ENCODE measurements at regions not wholly inside any gene's neighbourhood (a gene's known extent, or its start where the extent isn't known, plus 50 kb on each side); places are given as distances from the start of the nearest gene placed in this dataset.
"Not testable (repeated sequence)": the region's sequence is repeated elsewhere in the genome, so short reads cannot be mapped to it uniquely, and the experiment has no call there.

DNA sequence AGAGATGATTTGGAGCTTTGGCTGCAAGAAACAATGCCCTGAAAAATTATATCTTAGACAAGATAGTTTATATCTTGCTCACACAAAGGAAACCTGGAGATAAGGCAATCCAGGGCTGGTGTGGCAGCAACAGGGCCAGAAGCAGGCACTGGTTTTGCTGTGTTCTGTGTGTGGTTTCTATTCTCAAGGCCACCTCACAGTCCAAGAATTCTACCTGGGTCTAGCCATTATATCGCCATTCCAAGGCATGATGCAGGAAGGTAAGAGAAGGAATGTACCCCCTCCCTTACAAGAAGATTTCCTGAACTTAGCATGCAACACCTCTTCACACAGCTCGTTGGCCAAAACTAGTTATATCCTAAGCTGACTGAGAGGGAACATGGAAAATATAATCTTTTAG, 74.5 kb upstream of the MEGF10 start:
- H3K4me3 ChIP-seq: no peak overlapping the region
- H3K27ac ChIP-seq: no peak overlapping the region
- H3K36me3 ChIP-seq: no peaks in the 10 kb centered on the region
- H3K4me1 ChIP-seq: no peaks in the 10 kb centered on the region
- no peak for DNase-seq
- intact Hi-C loops (cut with DNase I; ENCODE audit: low total_unique reads): no loop called here
- WGBS, 2 donors (ENCODE audit: low coverage in 1 of 2): 84% methylated on average over 2 of the region's 2 CpGs; no CpG with 5 or more reads in 1 of the 2 donors
- TF ChIP-seq, protein P1, sequence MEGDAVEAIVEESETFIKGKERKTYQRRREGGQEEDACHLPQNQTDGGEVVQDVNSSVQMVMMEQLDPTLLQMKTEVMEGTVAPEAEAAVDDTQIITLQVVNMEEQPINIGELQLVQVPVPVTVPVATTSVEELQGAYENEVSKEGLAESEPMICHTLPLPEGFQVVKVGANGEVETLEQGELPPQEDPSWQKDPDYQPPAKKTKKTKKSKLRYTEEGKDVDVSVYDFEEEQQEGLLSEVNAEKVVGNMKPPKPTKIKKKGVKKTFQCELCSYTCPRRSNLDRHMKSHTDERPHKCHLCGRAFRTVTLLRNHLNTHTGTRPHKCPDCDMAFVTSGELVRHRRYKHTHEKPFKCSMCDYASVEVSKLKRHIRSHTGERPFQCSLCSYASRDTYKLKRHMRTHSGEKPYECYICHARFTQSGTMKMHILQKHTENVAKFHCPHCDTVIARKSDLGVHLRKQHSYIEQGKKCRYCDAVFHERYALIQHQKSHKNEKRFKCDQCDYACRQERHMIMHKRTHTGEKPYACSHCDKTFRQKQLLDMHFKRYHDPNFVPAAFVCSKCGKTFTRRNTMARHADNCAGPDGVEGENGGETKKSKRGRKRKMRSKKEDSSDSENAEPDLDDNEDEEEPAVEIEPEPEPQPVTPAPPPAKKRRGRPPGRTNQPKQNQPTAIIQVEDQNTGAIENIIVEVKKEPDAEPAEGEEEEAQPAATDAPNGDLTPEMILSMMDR (IDR thresholded peaks at IDR 0.05): no peak
- no peak for TF ChIP-seq POLR2AphosphoS5 (IDR thresholded peaks at IDR 0.05)
- TF ChIP-seq POLR2A (IDR thresholded peaks at IDR 0.05): no peak
- H3K27me3 ChIP-seq: no peaks in the 10 kb centered on the region
- in situ Hi-C loops (cut with MboI; ENCODE audit: low pct_ligation_motif_present in 1 of 4, low pct_unique_long_range_greater_than_20kb in 1 of 4, low sequenced_read_pairs in 3 of 4): no loop called here
- H3K9me3 ChIP-seq: no peaks in the 10 kb centered on the region

DNA sequence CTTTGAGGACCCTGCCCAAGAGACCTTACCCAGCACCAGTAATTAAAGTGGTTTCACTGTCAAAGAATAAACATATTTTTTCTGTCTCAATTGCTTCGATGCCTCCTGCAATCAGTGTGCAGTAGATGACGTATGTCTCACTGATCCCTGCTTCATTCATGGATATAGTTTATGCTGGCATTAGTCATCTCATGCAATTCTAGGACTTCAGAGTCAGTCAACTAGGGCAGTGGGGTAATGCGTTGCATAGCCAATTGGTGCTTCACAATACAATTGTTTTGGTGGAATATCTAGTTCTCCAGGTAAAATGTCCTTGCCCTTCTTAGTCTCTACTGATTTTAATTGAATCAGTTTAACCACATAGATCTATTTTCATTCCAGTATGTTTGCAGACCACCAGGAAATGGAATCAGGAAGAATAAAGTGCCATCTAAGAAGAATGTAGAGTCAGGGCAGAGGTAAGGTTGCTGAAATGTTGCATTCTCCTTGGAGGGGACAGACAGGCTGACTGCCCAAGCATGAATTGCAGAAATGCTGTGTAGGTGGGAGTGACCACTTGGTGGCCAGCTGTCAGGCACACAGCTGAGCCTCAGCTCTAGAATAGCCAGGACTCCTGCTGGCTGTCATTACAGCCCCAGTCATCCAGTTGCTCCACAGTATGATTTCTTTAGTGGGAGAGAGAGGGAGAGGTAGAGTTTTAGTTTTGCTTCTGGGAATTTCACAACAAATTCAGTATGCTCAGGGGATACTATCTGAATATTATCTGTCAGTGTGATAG, 73.5 kb upstream of the MEGF10 start:
- no peaks in the 10 kb centered on the region for H3K9me3 ChIP-seq
- intact Hi-C loops (cut with DNase I; ENCODE audit: low total_unique reads): no loop called here
- H3K4me1 ChIP-seq: no peaks in the 10 kb centered on the region
- no peak overlapping the region for H3K27ac ChIP-seq
- in situ Hi-C loops (cut with MboI; ENCODE audit: low pct_ligation_motif_present in 1 of 4, low pct_unique_long_range_greater_than_20kb in 1 of 4, low sequenced_read_pairs in 3 of 4): no loop called here
- 88 to 90% methylated on average over 3 of the region's 3 CpGs for whole genome bisulfite sequencing, 2 donors (ENCODE audit: low coverage in 1 of 2)
- TF ChIP-seq, protein P1 (IDR thresholded peaks at IDR 0.05): no peak
- no peak for TF ChIP-seq EP300 (IDR thresholded peaks at IDR 0.05; ENCODE audit: low read depth)
- no peak for TF ChIP-seq POLR2AphosphoS5 (IDR thresholded peaks at IDR 0.05)
- TF ChIP-seq POLR2A (IDR thresholded peaks at IDR 0.05): no peak
- H3K4me3 ChIP-seq: no peak overlapping the region
- no peaks in the 10 kb centered on the region for H3K27me3 ChIP-seq
- no peak for DNase-seq
- no peaks in the 10 kb centered on the region for H3K36me3 ChIP-seq

DNA sequence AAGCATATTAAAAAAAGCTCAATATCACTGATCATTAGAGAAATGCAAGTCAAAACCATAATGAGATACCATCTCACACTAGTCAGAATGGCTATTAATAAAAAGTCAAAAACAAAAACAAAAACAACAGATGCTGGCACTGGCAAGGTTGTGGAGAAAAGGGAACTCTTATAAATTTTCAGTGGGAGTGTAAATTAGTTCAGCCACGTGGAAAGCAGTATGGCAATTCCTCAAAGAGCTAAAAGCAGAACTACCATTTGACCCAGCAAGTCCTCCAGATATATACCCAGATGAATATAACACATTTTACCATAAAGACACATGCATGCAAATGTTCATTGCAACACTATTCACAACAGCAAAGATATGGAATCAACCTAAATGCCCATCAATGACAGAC, 68.7 kb upstream of the MEGF10 start:
- H3K27ac ChIP-seq; H3K27me3 ChIP-seq; H3K9me3 ChIP-seq; H3K4me1 ChIP-seq; H3K36me3 ChIP-seq; H3K4me3 ChIP-seq; intact Hi-C loops (cut with DNase I; ENCODE audit: low total_unique reads); DNase-seq; in situ Hi-C loops (cut with MboI; ENCODE audit: low pct_ligation_motif_present in 1 of 4, low pct_unique_long_range_greater_than_20kb in 1 of 4, low sequenced_read_pairs in 3 of 4): not testable (repeated sequence)
- 57 to 70% methylated on average over 1 of the region's 1 CpG for WGBS, 2 donors (ENCODE audit: low coverage in 1 of 2)

DNA sequence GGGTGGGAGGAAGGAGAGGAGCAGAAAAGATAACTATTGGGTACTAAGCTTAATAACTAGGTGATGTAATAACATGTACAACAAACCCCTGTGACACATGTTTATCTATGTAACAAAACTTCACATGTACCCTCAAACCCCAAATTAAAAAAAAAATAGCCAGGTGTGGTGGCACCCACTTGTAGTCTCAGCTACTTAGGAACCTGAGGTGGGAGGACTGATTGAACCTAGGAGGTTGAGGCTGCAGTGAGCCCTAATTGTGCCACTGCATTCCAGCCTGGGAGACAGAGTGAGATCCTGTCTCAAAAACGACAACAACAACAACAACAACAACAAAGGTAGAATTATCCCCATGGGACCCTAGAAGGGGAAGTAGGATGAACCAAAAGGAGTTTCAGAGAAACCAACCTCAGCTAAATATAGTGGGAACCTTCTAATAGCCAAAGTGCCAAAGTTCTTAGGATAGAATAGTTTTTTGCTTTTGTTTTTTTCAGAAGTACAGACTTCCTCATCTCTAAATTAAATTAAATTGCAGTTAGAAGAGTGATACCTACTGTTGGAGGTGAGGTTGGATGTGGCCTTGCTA, 67.9 kb upstream of the MEGF10 start:
- H3K27ac ChIP-seq; H3K9me3 ChIP-seq; H3K27me3 ChIP-seq; H3K4me3 ChIP-seq; in situ Hi-C loops (cut with MboI; ENCODE audit: low pct_ligation_motif_present in 1 of 4, low pct_unique_long_range_greater_than_20kb in 1 of 4, low sequenced_read_pairs in 3 of 4); H3K4me1 ChIP-seq; intact Hi-C loops (cut with DNase I; ENCODE audit: low total_unique reads); H3K36me3 ChIP-seq; DNase-seq: not testable (repeated sequence)
- 63 to 66% methylated on average over 1 of the region's 1 CpG for WGBS, 2 donors (ENCODE audit: low coverage in 1 of 2)

DNA sequence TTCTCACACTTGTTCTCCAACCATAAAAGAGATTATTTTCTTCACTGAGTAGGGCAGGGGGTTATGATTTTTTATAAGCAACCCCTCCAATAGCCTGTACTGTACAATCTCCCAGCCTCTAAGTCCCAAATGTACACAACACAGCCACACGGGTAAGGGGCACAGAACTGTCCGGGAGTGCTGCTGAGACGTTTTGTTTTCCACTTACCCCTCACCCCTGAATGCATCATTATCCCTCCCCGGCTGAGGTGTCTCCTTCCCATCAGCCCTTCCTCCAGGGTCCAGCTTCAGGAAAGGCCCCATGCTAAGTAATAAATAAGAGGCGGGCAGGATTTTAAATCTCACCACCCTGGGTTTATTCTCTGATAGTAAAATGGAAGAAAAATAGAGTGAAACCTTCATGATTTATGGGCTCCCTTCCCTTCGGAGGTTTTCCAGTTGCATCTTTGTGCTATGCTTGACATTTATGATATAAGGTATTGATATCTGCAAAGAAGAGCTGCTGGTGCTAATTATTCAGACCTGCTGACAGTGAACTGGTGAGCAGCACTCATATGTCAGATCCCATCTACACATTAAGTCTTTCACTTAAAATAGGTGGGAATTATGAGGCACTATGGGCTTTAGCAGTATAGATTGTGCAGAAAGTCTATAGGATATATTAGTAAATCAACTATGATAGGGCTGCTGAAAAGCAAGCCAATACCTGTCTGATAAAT, 67.2 kb upstream of the MEGF10 start:
- in situ Hi-C loops (cut with MboI; ENCODE audit: low pct_ligation_motif_present in 1 of 4, low pct_unique_long_range_greater_than_20kb in 1 of 4, low sequenced_read_pairs in 3 of 4): no loop called here
- Histone ChIP-seq H3K9me3 (no peaks in the 10 kb centered on the region), H3K4me3 (no peak overlapping the region), H3K27ac (no peak overlapping the region), H3K36me3 (no peaks in the 10 kb centered on the region), H3K27me3 (no peaks in the 10 kb centered on the region), H3K4me1 (peaks cover 0 to under 1% (median 0%) of the 10 kb centered on the region in 4 donors)
- no peak for DNase-seq
- 62 to 69% methylated on average over 2 to 6 of the region's 6 CpGs for WGBS, 2 donors (ENCODE audit: low coverage in 1 of 2)
- no peak for TF ChIP-seq POLR2A (IDR thresholded peaks at IDR 0.05)
- no peak for TF ChIP-seq EP300 (IDR thresholded peaks at IDR 0.05; ENCODE audit: low read depth)
- no peak for TF ChIP-seq POLR2AphosphoS5 (IDR thresholded peaks at IDR 0.05)
- TF ChIP-seq, protein P1 (IDR thresholded peaks at IDR 0.05): no peak
- intact Hi-C loops (cut with DNase I; ENCODE audit: low total_unique reads): no loop called here

Data from transverse colon (tissue), 4 donors.